Ishikawa (cell line): ENCODE measurements at regions not wholly inside any gene's neighbourhood (a gene's known extent, or its start where the extent isn't known, plus 50 kb on each side); places are given as distances from the start of the nearest gene placed in this dataset.

Source experiments
- CEBPB ChIP-seq: IDR thresholded peaks from 2 replicates; pipeline ENCODE4 v1.6.1; 2012
- CREB1 ChIP-seq: IDR thresholded peaks from 2 replicates; pipeline ENCODE4 v1.6.1; 2012; ENCODE audit warnings: low read depth
- EGR1 ChIP-seq: IDR thresholded peaks from 2 replicates; pipeline ENCODE4 v1.6.1; 2012
- EP300 ChIP-seq: IDR thresholded peaks from 2 replicates; pipeline ENCODE4 v1.6.1; 2012; ENCODE audit warnings: borderline replicate concordance
- FOXM1 ChIP-seq: IDR thresholded peaks from 2 replicates; pipeline ENCODE4 v1.6.1; 2012; ENCODE audit warnings: low read depth, borderline replicate concordance
- MAX ChIP-seq: IDR thresholded peaks from 2 replicates; pipeline ENCODE4 v1.6.1; 2012
- NFIC ChIP-seq: IDR thresholded peaks from 2 replicates; pipeline ENCODE4 v1.6.1; 2012
- RAD21 ChIP-seq: IDR thresholded peaks from 2 replicates; pipeline ENCODE4 v1.6.1; 2012; ENCODE audit warnings: low read depth
- REST ChIP-seq: IDR thresholded peaks from 2 replicates; pipeline ENCODE4 v1.6.1; 2012; ENCODE audit warnings: low read depth, mild to moderate bottlenecking
- TAF1 ChIP-seq: IDR thresholded peaks from 2 replicates; pipeline ENCODE4 v1.6.1; 2012; ENCODE audit warnings: low read depth, mild to moderate bottlenecking
- TCF12 ChIP-seq: IDR thresholded peaks from 2 replicates; pipeline ENCODE4 v1.6.1; 2012; ENCODE audit warnings: low read depth
- TEAD4 ChIP-seq: IDR thresholded peaks from 2 replicates; pipeline ENCODE4 v1.6.1; 2012
- USF1 ChIP-seq: IDR thresholded peaks from 2 replicates; pipeline ENCODE4 v1.6.1; 2012
- YY1 ChIP-seq: IDR thresholded peaks from 2 replicates; pipeline ENCODE4 v1.6.1; 2012; ENCODE audit warnings: low read depth
- ZBTB7A ChIP-seq: IDR thresholded peaks from 2 replicates; pipeline ENCODE4 v1.6.1; 2012; ENCODE audit warnings: low read depth

GRCh38 chr6:113047932-113048331, 700.8 kb downstream of the RFPL4B start:
- TF ChIP-seq NFIC = no peak
- no peak for TF ChIP-seq FOXM1
- no peak for TF ChIP-seq MAX
- no peak for TF ChIP-seq EGR1
- no peak for TF ChIP-seq YY1
- TF ChIP-seq CEBPB = no peak
- no peak for TF ChIP-seq RAD21
- no peak for TF ChIP-seq ZBTB7A

- TF ChIP-seq TEAD4 (no peak), USF1 (no peak), FOXM1 (no peak), RAD21 (no peak), CEBPB (no peak), CREB1 (no peak), TCF12 (no peak), NFIC (no peak), MAX (no peak), REST (no peak), TAF1 (no peak), EP300 (no peak), ZBTB7A (no peak)
These were observed 701.6 kb downstream of the RFPL4B start for GRCh38 chr6:113048741-113049140.

GRCh38 chr6:113049190-113049589, 702.1 kb downstream of the RFPL4B start:
- TF ChIP-seq EGR1 = no peak
- TF ChIP-seq FOXM1 = no peak
- no peak for TF ChIP-seq EP300
- TF ChIP-seq NFIC = no peak

GRCh38 chr6:113050010-113050858, 703.1 kb downstream of the RFPL4B start:
- TF ChIP-seq EGR1 = no peak

- TF ChIP-seq YY1 = no peak
- no peak for TF ChIP-seq ZBTB7A
- TF ChIP-seq MAX = no peak
- no peak for TF ChIP-seq TAF1
- TF ChIP-seq EP300 = no peak
- no peak for TF ChIP-seq NFIC
- TF ChIP-seq REST = no peak
- no peak for TF ChIP-seq RAD21
- TF ChIP-seq TEAD4 = no peak
- TF ChIP-seq FOXM1 = no peak
- TF ChIP-seq TCF12 = no peak
- TF ChIP-seq EGR1 = no peak
- TF ChIP-seq USF1 = no peak
- no peak for TF ChIP-seq CREB1
These were observed 703.8 kb downstream of the RFPL4B start for GRCh38 chr6:113050979-113051378.

- TF ChIP-seq CEBPB = no peak
- no peak for TF ChIP-seq TCF12
- TF ChIP-seq EP300 = no peak
- TF ChIP-seq YY1 = no peak
- no peak for TF ChIP-seq MAX
- TF ChIP-seq ZBTB7A = no peak
- no peak for TF ChIP-seq TAF1
- no peak for TF ChIP-seq USF1
- TF ChIP-seq NFIC = no peak
- TF ChIP-seq TEAD4 = no peak
- no peak for TF ChIP-seq EGR1
- no peak for TF ChIP-seq FOXM1
- TF ChIP-seq REST = no peak
- no peak for TF ChIP-seq RAD21
- TF ChIP-seq CREB1 = no peak
These were observed 705.4 kb downstream of the RFPL4B start for GRCh38 chr6:113052506-113052905.
